Activated CD8-positive, alpha-beta memory T cell treated with anti-CD3 and anti-CD28 coated beads for 4 hours (primary cell): ENCODE measurements at regions not wholly inside any gene's neighbourhood (a gene's known extent, or its start where the extent isn't known, plus 50 kb on each side); places are given as distances from the start of the nearest gene placed in this dataset.
"Not testable (repeated sequence)": the region's sequence is repeated elsewhere in the genome, so short reads cannot be mapped to it uniquely, and the experiment has no call there.

Source experiments
- DNase-seq, 2 donors: peaks; one replicate each; pipeline ENCODE4 v3.0.0-alpha.2; 2020; ENCODE audit warnings: low read depth in 2 of 2

DNA sequence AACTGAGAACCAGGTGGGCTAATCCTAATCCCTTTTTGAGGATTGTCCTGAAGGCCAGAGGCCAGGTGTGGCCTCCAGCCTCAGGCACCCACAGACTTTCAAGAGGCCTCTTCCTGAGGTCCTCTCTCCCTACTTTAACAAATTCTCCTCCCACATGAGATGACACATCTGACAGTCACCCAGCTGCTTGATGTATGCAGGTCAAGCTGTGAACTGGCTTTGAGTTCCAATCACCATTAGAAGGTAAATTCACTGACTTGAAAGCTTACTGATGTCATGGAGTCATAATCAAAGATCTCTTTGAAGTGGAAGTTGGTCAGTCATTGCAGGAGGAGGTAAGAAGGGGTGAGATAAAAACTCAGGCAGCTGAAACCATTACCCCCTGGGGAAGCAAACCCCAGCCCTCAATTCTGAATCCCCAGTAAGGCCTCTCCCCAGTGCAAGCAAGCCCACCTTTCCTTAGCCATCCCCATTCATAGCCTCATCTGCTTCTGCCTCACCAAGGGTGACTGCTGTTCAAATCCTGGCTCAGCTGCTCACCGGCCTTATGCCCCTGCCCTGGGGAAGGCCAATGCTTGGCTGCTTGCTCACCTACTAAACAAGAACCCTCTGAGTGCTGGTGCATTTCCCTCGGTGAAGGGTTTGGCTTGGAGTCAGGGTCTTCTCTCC is 196.3 kb downstream of the BCL2L11 start:
- not testable (repeated sequence) for DNase-seq

- not testable (repeated sequence) for DNase-seq
These were observed 198.8 kb downstream of the BCL2L11 start for GRCh38 chr2:111319552-111319951.

- not testable (repeated sequence) for DNase-seq
These were observed 199.6 kb downstream of the BCL2L11 start for GRCh38 chr2:111320264-111320663.

DNA sequence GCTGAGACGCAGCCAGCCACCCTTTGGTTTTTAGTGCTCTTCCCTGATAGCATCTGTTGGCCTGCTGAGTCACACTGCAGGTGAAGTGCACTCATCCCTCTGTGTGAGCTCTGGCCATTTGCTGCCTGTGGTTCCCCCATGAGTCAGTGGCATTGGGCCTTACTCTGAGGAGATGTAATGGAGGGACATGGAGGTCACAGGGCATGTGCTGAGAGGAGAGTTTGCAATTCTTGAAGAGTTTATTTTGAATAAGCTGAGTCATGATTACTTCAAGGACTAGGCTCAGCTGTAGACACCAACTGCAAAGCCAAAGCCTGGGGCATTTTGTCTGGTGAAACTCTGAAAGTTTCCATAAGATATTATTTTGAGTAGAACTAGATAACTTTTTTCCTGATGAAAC is 200.3 kb downstream of the BCL2L11 start:
- DNase-seq, result not testable (repeated sequence)

GRCh38 chr2:111323384-111323783 is 202.7 kb downstream of the BCL2L11 start:
- DNase-seq, result not testable (repeated sequence)

DNA sequence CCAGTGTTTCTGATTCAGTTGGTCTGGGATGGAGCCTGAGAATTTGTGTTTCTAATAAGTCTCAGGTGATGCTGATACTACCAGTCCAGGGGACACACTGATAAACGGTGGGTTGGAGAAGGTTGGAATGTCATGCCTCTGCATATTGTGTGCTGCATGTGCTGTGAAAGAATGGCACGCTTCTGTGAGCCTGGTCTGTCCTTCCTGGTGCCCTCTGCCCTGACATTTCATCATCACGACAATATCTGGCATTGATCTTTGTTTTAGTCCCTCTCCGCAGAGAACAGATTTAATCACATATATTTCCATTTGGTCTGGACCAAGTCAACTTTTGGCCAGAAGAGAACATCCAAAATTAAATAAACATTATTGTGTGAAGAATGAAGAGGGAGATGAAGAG is 207.0 kb downstream of the BCL2L11 start:
- DNase-seq, result not testable (repeated sequence)

GRCh38 chr2:111329309-111329708 is 208.6 kb downstream of the BCL2L11 start:
- DNase-seq, result not testable (repeated sequence)

- DNase-seq, result not testable (repeated sequence)
These were observed 210.5 kb downstream of the BCL2L11 start for GRCh38 chr2:111331099-111331724.

DNA sequence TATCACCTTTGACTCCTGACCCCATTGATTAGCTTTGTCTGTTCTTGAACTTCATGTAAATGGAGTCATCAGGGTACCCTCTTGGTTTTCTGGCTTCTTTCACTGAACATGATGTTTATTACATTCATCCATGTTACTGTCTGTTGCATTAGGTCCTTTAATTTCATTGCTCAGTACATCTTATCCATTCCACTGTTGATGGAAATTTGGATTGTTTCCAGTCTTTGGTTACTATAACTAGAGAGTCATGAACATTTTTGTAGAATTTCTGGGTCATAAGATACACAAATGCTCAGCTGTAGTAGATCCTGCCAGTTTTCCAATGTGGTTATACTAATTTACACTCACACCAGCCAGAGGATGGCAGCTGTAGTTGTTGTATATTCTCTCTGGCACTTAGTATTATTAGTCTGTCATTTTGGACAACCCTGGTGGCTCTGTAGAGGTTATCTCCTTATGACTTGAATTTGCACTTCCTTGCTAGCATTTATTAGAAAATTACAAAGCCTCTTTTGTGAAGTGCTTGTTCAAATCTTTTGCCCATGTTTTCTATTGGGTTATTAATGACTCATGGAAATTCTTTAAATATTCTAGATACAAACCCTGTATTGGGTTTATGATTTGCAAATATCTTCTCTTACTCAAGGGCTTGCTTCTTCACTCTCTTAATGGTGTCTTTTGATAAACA is 214.7 kb downstream of the BCL2L11 start:
- DNase-seq, result not testable (repeated sequence)

GRCh38 chr2:111338474-111338873 is 217.8 kb downstream of the BCL2L11 start:
- DNase-seq, result not testable (repeated sequence)

- not testable (repeated sequence) for DNase-seq
These were observed 218.8 kb downstream of the BCL2L11 start for GRCh38 chr2:111339476-111339875.

DNA sequence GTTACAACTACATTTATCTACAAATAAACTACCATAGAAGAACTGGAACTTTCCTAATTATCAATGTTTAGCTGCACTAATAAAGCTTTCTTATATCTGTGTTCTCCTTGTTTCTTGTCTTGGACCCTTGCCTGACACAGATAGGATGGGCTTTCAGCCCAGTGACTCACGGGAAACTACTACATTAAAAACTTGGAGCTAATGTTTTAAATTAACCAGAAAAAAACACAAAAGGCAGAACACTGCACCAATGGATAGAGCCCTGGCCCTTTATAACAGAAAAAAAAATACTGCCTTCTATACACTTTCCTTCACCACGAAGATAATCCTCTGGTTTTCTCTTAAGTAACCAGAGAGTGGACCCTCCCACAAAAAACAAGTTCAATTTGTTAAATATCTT is 223.9 kb downstream of the BCL2L11 start:
- DNase-seq, result not testable (repeated sequence)

DNA sequence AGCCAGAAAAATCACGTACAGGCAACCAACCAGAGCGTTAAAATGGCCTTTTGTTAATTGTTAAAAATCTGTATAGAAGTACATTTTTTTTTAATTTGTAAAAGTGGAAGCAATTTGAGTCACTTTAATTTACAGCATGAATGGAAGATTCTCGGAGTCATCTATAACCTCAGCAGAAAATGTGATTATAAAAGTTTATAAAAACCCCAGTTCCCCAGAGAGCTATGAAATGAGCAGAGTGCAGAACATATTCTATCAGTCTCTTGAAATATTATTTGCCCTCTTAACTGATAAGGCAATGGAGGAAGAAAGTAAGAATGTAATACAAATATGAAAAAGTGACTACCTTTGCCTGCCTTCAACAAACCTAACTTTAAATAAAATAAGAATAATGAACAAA is 224.7 kb downstream of the BCL2L11 start:
- not testable (repeated sequence) for DNase-seq

- DNase-seq, result not testable (repeated sequence)
These were observed 225.6 kb downstream of the BCL2L11 start for GRCh38 chr2:111346018-111346930.

- not testable (repeated sequence) for DNase-seq
These were observed 227.0 kb downstream of the BCL2L11 start for GRCh38 chr2:111347695-111348094.

- DNase-seq, result not testable (repeated sequence)
These were observed 227.6 kb downstream of the BCL2L11 start for GRCh38 chr2:111348316-111348715.

DNA sequence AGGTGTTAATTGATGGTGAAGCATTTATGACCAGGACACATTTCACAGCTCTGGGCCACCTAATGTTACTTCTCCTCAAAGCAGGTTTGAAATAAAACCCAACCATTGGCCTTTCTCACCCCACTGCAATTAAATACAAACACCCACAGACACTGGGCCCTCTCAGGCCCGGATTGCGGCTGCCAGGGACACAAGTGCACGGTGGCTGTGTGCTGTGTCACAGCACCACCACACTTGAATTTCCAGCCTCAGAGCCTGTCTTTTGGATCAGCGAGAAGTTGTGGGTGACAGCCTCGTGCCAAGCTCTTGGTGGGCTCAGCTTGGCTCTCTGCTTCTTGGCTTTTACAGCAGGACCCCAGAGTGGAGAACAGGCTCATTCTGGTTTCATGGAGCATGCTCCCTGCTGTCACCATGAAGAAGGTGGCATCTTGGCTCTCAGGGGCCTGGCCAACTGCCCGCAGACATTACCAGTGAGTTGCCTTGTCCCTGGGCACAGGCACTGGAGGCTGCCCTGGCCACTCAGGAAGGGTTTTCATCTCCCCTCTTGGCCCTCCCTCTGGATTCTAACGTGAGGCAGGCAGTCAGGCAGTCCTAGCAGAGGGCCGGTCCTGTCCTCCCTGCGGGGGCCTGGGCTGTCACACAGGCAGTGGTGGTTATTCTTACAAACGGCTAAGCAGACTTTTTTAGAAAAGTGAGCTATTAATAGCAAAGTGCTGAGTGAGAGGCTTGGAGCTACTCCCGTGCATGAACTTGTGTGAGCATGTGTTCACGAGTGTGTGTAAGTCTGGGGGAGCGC is 234.5 kb downstream of the BCL2L11 start:
- not testable (repeated sequence) for DNase-seq

GRCh38 chr2:111355823-111356511 is 235.3 kb downstream of the BCL2L11 start:
- DNase-seq, result not testable (repeated sequence)

DNA sequence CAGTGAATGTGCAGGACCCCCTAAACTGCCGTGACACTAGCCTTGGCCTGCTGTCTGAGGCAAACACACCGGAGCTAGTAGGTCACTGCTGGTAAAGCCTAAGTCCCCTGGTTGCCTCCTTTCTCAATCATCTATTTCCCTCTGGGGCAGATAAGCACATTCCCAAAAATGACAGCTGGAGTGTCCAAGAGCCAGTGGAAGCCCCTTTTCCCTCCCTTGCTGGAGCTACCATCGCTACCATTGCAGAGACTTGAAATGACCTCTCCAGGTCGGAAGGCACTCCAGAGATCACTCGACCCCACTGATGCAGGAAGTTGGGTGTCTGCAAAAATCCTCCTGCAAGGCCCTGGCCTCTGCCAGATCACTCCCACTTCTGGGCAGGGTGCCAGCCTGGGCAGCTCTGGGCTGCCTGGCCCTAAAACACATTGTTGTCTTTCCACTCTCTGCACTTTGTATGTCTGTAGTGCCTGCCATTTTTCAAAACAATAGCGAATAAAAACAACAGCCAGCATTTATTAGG is 235.9 kb downstream of the BCL2L11 start:
- DNase-seq, result not testable (repeated sequence)
